Cardiac muscle cell (in vitro differentiated cells and primary cell): ENCODE measurements at regions not wholly inside any gene's neighbourhood (a gene's known extent, or its start where the extent isn't known, plus 50 kb on each side); places are given as distances from the start of the nearest gene placed in this dataset.

Experiments
- DNase-seq, 2 donors: peaks; one replicate each; pipeline versions ENCODE4 v3.0.0 to v3.0.0-alpha.2; 2010 to 2017; ENCODE audit warnings: low read depth in 1 of 2, low spot score in 1 of 2
- H3K27ac ChIP-seq: fragments of 200-600 bp; sonication (generic); 2 replicates; pipeline ENCODE4 v1.5.1; 2016
- H3K27me3 ChIP-seq: fragments of 200-600 bp; sonication (generic); 2 replicates; pipeline ENCODE4 v1.6.0; 2016; ENCODE audit warnings: control low read depth
- H3K36me3 ChIP-seq: fragments of 200-600 bp; sonication (generic); 2 replicates; pipeline ENCODE4 v1.5.1; 2016; ENCODE audit warnings: control low read depth
- H3K4me1 ChIP-seq: fragments of 200-600 bp; sonication (generic); 2 replicates; pipeline ENCODE4 v1.8.1; 2017; ENCODE audit warnings: low read depth, mild to moderate bottlenecking, mixed run types
- H3K4me3 ChIP-seq: fragments of 200-600 bp; sonication (generic); 2 replicates; pipeline ENCODE4 v1.5.1; 2016; ENCODE audit warnings: mild to moderate bottlenecking
- H3K9me3 ChIP-seq: fragments of 200-600 bp; sonication (generic); 2 replicates; pipeline ENCODE4 v1.5.1; 2017; ENCODE audit warnings: low read depth, mild to moderate bottlenecking, control low read depth
- CTCF ChIP-seq: IDR thresholded peaks from 2 replicates; pipeline ENCODE4 v1.5.1; 2012; ENCODE audit warnings: low read depth, mild to moderate bottlenecking, low read length

GRCh38 chr15:39265261-39265660, 315.6 kb upstream of the THBS1 start:
- no peak for DNase-seq
- TF ChIP-seq CTCF: no peak
- Histone ChIP-seq H3K4me1 (peaks cover 4% of the 10 kb centered on the region), H3K4me3 (no peak overlapping the region), H3K9me3 (no peaks in the 10 kb centered on the region), H3K27me3 (no peaks in the 10 kb centered on the region), H3K36me3 (no peaks in the 10 kb centered on the region), H3K27ac (no peak overlapping the region)

- Histone ChIP-seq H3K4me1 (peaks cover 4% of the 10 kb centered on the region), H3K27me3 (no peaks in the 10 kb centered on the region), H3K9me3 (no peaks in the 10 kb centered on the region), H3K36me3 (no peaks in the 10 kb centered on the region), H3K4me3 (no peak overlapping the region), H3K27ac (no peak overlapping the region)
- TF ChIP-seq CTCF: no peak
- no peak for DNase-seq
Observed at GRCh38 chr15:39266890-39267289, 314.0 kb upstream of the THBS1 start.

- H3K27ac ChIP-seq: no peak overlapping the region
- peaks cover 4% of the 10 kb centered on the region for H3K4me1 ChIP-seq
- H3K9me3 ChIP-seq: no peaks in the 10 kb centered on the region
Observed at GRCh38 chr15:39267685-39268084, 313.2 kb upstream of the THBS1 start.

GRCh38 chr15:39269352-39269751, 311.5 kb upstream of the THBS1 start:
- no peaks in the 10 kb centered on the region for H3K36me3 ChIP-seq
- DNase-seq: no peak
- H3K9me3 ChIP-seq: no peaks in the 10 kb centered on the region
- H3K27ac ChIP-seq: no peak overlapping the region
- no peaks in the 10 kb centered on the region for H3K27me3 ChIP-seq
- H3K4me3 ChIP-seq: no peak overlapping the region
- H3K4me1 ChIP-seq: peaks cover 4% of the 10 kb centered on the region
- no peak for TF ChIP-seq CTCF

More at GRCh38 chr15:39267685-39268084, 313.2 kb upstream of the THBS1 start:
- DNase-seq: no peak
- H3K36me3 ChIP-seq: no peaks in the 10 kb centered on the region
- H3K27me3 ChIP-seq: no peaks in the 10 kb centered on the region
- H3K4me3 ChIP-seq: no peak overlapping the region
- no peak for TF ChIP-seq CTCF

GRCh38 chr15:39269821-39270220, 311.1 kb upstream of the THBS1 start:
- Histone ChIP-seq H3K27ac (no peak overlapping the region), H3K4me1 (peaks cover 4% of the 10 kb centered on the region), H3K27me3 (no peaks in the 10 kb centered on the region), H3K9me3 (no peaks in the 10 kb centered on the region), H3K4me3 (no peak overlapping the region), H3K36me3 (no peaks in the 10 kb centered on the region)
- no peak for DNase-seq
- no peak for TF ChIP-seq CTCF

- H3K4me1 ChIP-seq: peaks cover 4% of the 10 kb centered on the region
- H3K4me3 ChIP-seq: no peak overlapping the region
- no peak for TF ChIP-seq CTCF
- H3K27ac ChIP-seq: no peak overlapping the region
- no peaks in the 10 kb centered on the region for H3K36me3 ChIP-seq
- H3K9me3 ChIP-seq: no peaks in the 10 kb centered on the region
- no peaks in the 10 kb centered on the region for H3K27me3 ChIP-seq
- no peak for DNase-seq
Observed at GRCh38 chr15:39270221-39270855, 310.5 kb upstream of the THBS1 start.
